ENCODE measurements at regions not wholly inside any gene's neighbourhood (a gene's known extent, or its start where the extent isn't known, plus 50 kb on each side); places are given as distances from the start of the nearest gene placed in this dataset.

DNA sequence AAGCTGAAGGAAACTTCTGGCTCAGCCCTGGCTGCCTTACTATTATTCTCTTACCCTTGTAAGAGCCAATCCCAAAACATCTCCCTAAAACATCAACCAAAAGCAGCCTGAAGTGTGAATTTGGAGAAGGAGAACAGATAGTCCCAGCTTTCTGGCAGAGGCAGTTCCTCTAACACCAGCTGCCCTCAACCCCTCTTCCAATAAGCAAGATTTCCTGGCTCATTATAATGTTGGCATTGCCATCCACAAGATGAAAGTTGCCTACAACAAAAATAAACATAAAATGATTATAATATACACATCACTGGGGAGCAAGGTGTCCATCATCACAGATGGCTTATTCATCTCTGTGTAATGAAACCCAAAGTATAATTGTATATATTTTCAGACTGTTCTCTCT, 352.5 kb upstream of the CCDC196 start:
- H3K27me3 ChIP-seq: no peaks in the 10 kb centered on the region
- H3K9me3 ChIP-seq: no peaks in the 10 kb centered on the region
- no peaks in the 10 kb centered on the region for H3K36me3 ChIP-seq
- intact Hi-C loops (cut with DNase I): no loop called here
- TF ChIP-seq, protein P1, sequence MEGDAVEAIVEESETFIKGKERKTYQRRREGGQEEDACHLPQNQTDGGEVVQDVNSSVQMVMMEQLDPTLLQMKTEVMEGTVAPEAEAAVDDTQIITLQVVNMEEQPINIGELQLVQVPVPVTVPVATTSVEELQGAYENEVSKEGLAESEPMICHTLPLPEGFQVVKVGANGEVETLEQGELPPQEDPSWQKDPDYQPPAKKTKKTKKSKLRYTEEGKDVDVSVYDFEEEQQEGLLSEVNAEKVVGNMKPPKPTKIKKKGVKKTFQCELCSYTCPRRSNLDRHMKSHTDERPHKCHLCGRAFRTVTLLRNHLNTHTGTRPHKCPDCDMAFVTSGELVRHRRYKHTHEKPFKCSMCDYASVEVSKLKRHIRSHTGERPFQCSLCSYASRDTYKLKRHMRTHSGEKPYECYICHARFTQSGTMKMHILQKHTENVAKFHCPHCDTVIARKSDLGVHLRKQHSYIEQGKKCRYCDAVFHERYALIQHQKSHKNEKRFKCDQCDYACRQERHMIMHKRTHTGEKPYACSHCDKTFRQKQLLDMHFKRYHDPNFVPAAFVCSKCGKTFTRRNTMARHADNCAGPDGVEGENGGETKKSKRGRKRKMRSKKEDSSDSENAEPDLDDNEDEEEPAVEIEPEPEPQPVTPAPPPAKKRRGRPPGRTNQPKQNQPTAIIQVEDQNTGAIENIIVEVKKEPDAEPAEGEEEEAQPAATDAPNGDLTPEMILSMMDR (IDR thresholded peaks at IDR 0.05): no peak
- no peak overlapping the region for H3K4me3 ChIP-seq
- H3K4me1 ChIP-seq: no peaks in the 10 kb centered on the region
- H3K27ac ChIP-seq: no peak overlapping the region
- DNase-seq (ENCODE audit: low spot score in 2 of 2): no peak

DNA sequence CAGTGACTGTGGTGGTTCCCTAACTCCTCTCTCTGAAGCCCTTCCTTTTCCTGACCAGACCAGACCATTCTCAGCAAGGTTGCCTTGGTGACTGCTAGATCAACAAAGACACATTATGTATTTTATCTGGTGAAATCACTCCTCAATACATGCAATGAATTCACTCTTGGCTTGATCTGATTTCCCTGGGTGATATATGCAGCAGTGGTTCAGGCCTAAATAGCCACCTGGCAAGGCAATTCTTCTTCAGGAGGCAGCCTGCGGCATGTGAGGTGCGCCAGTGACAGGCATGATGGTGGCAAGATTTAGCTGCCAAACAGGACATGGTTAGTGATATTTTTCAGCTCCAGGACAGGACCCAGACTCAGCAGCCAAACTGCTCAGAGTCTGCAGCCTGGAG, 350.3 kb upstream of the CCDC196 start:
- DNase-seq (ENCODE audit: low spot score in 2 of 2): no peak
- no peaks in the 10 kb centered on the region for H3K36me3 ChIP-seq
- no peaks in the 10 kb centered on the region for H3K27me3 ChIP-seq
- H3K4me1 ChIP-seq: no peaks in the 10 kb centered on the region
- H3K27ac ChIP-seq: no peak overlapping the region
- H3K9me3 ChIP-seq: no peaks in the 10 kb centered on the region
- intact Hi-C loops (cut with DNase I): no loop called here
- no peak overlapping the region for H3K4me3 ChIP-seq
- TF ChIP-seq, protein P1 (IDR thresholded peaks at IDR 0.05): no peak

DNA sequence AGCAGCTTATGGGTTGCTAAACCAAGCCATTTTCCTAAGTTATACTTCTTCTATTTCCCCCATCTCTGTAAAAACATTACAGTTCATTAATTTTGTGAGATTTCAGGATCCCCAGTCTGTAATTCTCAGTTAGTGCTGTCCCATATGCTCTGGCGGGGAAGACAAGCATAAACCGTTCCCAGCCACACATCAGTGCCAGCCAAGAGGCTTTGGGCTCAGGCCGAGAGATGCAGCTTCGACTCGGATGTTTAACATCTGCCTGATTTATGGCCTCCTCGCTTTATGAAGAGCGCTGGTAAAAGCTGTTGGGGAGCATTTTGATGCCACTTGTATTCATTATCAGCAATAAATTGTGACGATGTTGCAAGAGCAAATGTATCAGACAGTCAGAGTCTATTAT, 349.1 kb upstream of the CCDC196 start:
- Histone ChIP-seq H3K4me3 (no peak overlapping the region), H3K27me3 (no peaks in the 10 kb centered on the region), H3K27ac (no peak overlapping the region), H3K9me3 (no peaks in the 10 kb centered on the region), H3K4me1 (no peaks in the 10 kb centered on the region), H3K36me3 (no peaks in the 10 kb centered on the region)
- intact Hi-C loops (cut with DNase I): no loop called here
- no peak for DNase-seq (ENCODE audit: low spot score in 2 of 2)
- TF ChIP-seq, protein P1 (IDR thresholded peaks at IDR 0.05): no peak

DNA sequence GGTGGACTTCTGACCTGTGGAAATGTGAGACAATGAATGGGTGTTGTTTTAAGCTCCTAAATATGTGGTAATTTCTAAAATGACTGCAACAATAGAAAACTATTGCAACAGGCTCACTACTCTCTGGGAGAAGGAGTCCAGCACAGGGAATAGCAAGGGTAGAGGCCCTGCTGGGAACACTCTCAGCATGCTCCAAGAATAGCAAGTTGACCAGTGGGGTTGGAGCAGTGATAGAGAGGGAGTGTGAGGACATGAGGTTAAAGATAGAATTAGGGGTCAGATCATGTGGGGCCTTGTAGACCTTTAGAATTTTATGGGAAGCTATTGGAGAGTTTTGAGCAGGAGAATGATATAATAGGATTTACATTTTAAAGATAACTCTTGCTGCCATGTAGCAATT, 346.7 kb upstream of the CCDC196 start:
- Histone ChIP-seq H3K4me1 (no peaks in the 10 kb centered on the region), H3K9me3 (no peaks in the 10 kb centered on the region), H3K27ac (no peak overlapping the region), H3K27me3 (no peaks in the 10 kb centered on the region), H3K36me3 (no peaks in the 10 kb centered on the region), H3K4me3 (no peak overlapping the region)
- intact Hi-C loops (cut with DNase I): no loop called here
- DNase-seq (ENCODE audit: low spot score in 2 of 2): no peak
- TF ChIP-seq, protein P1 (IDR thresholded peaks at IDR 0.05): no peak

DNA sequence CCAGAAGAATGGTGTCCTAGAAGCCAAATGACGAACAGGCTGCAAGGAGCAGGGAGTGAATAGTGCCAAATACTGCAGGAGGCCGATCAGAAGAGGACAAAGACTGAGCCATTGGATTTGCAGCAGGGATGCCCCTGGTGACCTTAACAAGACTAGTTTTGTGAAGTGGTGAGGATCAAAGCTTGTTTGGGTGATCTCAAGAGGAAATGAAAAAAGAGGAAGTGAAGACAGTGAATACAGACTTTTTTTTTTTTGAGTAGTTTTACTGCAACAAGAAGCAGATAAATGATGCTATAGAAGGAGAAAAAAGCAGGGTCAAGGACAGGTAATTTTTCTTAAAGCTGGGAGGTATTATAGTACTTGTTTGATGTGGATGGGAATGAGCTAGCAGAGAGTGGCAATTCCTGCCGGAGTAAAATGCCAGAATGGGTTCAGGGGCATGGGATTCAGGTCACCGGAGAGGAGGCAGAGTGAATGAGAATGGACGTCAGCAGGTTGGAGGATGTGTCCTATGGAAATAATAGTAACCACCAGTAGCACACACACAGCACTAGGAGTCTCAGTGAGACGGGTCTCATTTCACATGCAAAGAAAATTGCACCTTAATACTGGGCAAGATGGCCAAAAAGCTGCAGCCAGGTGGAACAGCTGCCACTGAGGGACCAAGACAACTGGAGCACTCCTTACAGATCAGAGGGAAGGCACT, 345.8 kb upstream of the CCDC196 start:
- Histone ChIP-seq H3K9me3 (no peaks in the 10 kb centered on the region), H3K36me3 (no peaks in the 10 kb centered on the region), H3K4me1 (no peaks in the 10 kb centered on the region), H3K27me3 (no peaks in the 10 kb centered on the region), H3K4me3 (no peak overlapping the region), H3K27ac (no peak overlapping the region)
- TF ChIP-seq, protein P1 (IDR thresholded peaks at IDR 0.05): no peak
- intact Hi-C loops (cut with DNase I): no loop called here
- DNase-seq (ENCODE audit: low spot score in 2 of 2): no peak

DNA sequence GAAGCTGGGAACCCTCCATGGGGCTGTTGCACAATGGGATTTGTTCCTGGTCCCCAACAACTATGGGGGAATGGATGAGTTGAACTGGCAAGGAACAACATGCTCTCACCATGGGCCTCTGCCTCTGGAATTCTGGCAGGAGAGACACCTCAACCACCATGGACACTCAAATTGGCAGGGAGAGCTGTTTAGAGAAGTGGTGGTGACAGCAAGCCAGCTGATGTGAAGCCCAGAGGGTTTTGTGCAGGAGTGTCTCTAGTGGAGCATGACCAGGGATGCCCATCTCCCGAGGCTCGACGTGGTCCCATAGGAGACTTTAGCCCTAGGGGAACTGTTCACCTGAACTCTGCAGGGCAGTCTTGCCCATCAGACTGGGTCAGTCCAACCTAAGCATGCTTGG, 345.2 kb upstream of the CCDC196 start:
- intact Hi-C loops (cut with DNase I): no loop called here
- Histone ChIP-seq H3K4me1 (no peaks in the 10 kb centered on the region), H3K36me3 (no peaks in the 10 kb centered on the region), H3K27ac (no peak overlapping the region), H3K27me3 (no peaks in the 10 kb centered on the region), H3K9me3 (no peaks in the 10 kb centered on the region), H3K4me3 (no peak overlapping the region)
- TF ChIP-seq, protein P1 (IDR thresholded peaks at IDR 0.05): no peak
- DNase-seq (ENCODE audit: low spot score in 2 of 2): no peak

All from ascending aorta (tissue), 2 donors.